ENCODE measurements at regions not wholly inside any gene's neighbourhood (a gene's known extent, or its start where the extent isn't known, plus 50 kb on each side); places are given as distances from the start of the nearest gene placed in this dataset.

GRCh38 chr3:180496995-180497394, 105.0 kb upstream of the TTC14 start:
- Histone ChIP-seq H3K27ac (no peak overlapping the region), H3K27me3 (no peaks in the 10 kb centered on the region), H3K9me3 (no peaks in the 10 kb centered on the region), H3K4me3 (no peak overlapping the region), H3K36me3 (no peaks in the 10 kb centered on the region), H3K4me1 (no peaks in the 10 kb centered on the region)
- intact Hi-C loops (cut with DNase I; ENCODE audit: low total_unique reads) (no loop called here), in situ Hi-C loops (cut with MboI; ENCODE audit: low sequenced_read_pairs in 4 of 4) (no loop called here)
- DNase-seq, result no peak
- no peak for ATAC-seq
- TF ChIP-seq CTCF (IDR thresholded peaks at IDR 0.05 in 4 of 5, conservative IDR thresholded peaks at IDR 0.05 in 1 of 5) (no peak), POLR2A (IDR thresholded peaks at IDR 0.05) (no peak)

- no peak for ATAC-seq
- intact Hi-C loops (cut with DNase I; ENCODE audit: low total_unique reads) (no loop called here), in situ Hi-C loops (cut with MboI; ENCODE audit: low sequenced_read_pairs in 4 of 4) (no loop called here)
- TF ChIP-seq POLR2A (IDR thresholded peaks at IDR 0.05) (no peak), CTCF (IDR thresholded peaks at IDR 0.05 in 4 of 5, conservative IDR thresholded peaks at IDR 0.05 in 1 of 5) (no peak)
- DNase-seq, result no peak
- Histone ChIP-seq H3K4me3 (no peak overlapping the region), H3K9me3 (no peaks in the 10 kb centered on the region), H3K27me3 (no peaks in the 10 kb centered on the region), H3K27ac (no peak overlapping the region), H3K36me3 (no peaks in the 10 kb centered on the region), H3K4me1 (no peaks in the 10 kb centered on the region)
These were observed 85.6 kb upstream of the TTC14 start for GRCh38 chr3:180516368-180516767.

GRCh38 chr3:180523040-180523439, 78.9 kb upstream of the TTC14 start:
- H3K27ac ChIP-seq, result no peak overlapping the region
- H3K36me3 ChIP-seq, result no peaks in the 10 kb centered on the region
- H3K27me3 ChIP-seq, result no peaks in the 10 kb centered on the region
- no peak for TF ChIP-seq CTCF (IDR thresholded peaks at IDR 0.05 in 4 of 5, conservative IDR thresholded peaks at IDR 0.05 in 1 of 5)
- TF ChIP-seq POLR2A (IDR thresholded peaks at IDR 0.05), result no peak
- ATAC-seq, result no peak
- H3K4me1 ChIP-seq, result no peaks in the 10 kb centered on the region
- H3K4me3 ChIP-seq, result no peak overlapping the region
- DNase-seq, result no peak
- no peaks in the 10 kb centered on the region for H3K9me3 ChIP-seq
- in situ Hi-C loops (cut with MboI; ENCODE audit: low sequenced_read_pairs in 4 of 4) (no loop called here), intact Hi-C loops (cut with DNase I; ENCODE audit: low total_unique reads) (no loop called here)

GRCh38 chr3:180528843-180529242, 73.1 kb upstream of the TTC14 start:
- Histone ChIP-seq H3K4me3 (no peak overlapping the region), H3K27me3 (no peaks in the 10 kb centered on the region), H3K9me3 (no peaks in the 10 kb centered on the region), H3K36me3 (no peaks in the 10 kb centered on the region), H3K4me1 (no peaks in the 10 kb centered on the region), H3K27ac (no peak overlapping the region)
- intact Hi-C loops (cut with DNase I; ENCODE audit: low total_unique reads) (no loop called here), in situ Hi-C loops (cut with MboI; ENCODE audit: low sequenced_read_pairs in 4 of 4) (no loop called here)
- TF ChIP-seq POLR2A (IDR thresholded peaks at IDR 0.05), result no peak
- no peak for TF ChIP-seq CTCF (IDR thresholded peaks at IDR 0.05 in 4 of 5, conservative IDR thresholded peaks at IDR 0.05 in 1 of 5)
- ATAC-seq (no peak), DNase-seq (no peak)

DNA sequence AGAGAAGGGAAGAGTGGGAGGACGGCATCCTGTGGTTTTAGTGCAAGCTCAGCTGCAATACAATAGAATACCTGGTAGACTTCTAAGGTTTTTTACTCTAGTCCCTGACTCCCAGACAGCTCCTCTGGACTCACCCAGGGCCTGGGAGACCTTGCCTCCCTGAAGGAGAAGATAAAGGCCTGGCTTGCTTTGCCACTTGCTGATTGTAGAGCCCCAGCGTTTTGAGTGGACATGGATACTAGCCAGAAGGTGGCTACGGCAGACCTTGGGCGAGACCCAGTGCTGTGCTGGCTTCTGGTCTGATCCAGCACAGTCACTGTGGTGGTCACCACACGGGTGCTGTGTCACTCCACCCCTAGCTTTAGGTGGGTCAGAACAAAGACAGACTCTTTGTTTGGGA, 72.2 kb upstream of the TTC14 start:
- TF ChIP-seq POLR2A (IDR thresholded peaks at IDR 0.05), result no peak
- DNase-seq (no peak), ATAC-seq (no peak)
- Histone ChIP-seq H3K4me1 (no peaks in the 10 kb centered on the region), H3K4me3 (no peak overlapping the region), H3K27ac (no peak overlapping the region), H3K27me3 (no peaks in the 10 kb centered on the region), H3K36me3 (no peaks in the 10 kb centered on the region), H3K9me3 (no peaks in the 10 kb centered on the region)
- intact Hi-C loops (cut with DNase I; ENCODE audit: low total_unique reads) (no loop called here), in situ Hi-C loops (cut with MboI; ENCODE audit: low sequenced_read_pairs in 4 of 4) (no loop called here)
